ENCODE measurements at regions not wholly inside any gene's neighbourhood (a gene's known extent, or its start where the extent isn't known, plus 50 kb on each side); places are given as distances from the start of the nearest gene placed in this dataset.

DNA sequence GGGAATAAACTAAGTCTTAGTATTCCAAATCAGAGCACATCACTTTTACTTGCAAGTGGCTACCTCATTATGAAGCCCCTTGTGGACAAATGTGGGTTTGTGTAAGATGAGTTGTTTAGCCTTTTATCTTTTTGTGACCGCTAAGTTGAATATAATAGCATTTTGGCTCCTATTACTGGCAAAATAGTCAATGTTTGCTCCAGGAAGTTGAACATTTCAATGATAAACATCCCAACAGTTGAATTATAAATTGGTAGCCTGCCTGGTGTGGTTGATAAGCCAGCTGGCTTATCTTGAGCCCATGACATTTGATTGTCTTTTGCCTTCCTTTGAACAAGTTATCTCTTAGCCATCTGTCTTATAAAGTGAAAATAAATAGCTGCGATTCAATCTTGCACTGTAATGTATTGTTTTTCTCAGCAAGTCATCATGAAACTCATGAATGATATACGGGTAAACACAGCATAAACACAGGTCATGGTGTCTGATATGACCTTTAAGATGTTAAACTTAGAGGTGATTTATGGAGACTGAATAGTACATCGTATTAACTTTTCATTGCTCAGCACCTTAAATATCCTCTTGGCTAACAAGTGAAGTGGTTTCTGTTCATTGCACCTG, 338.4 kb downstream of the SOCS6 start:
- H3K36me3 ChIP-seq (replicated peaks in 1 of 2; ENCODE audit: control insufficient read depth in 1 of 2, insufficient read depth in 2 of 2, low read length in 2 of 2): no peaks in the 10 kb centered on the region
- whole genome bisulfite sequencing (ENCODE audit: low lambda C conversion rate): 47% methylated on average over 4 of the region's 4 CpGs
- no peak overlapping the region for H2AFZ ChIP-seq (ENCODE audit: low read length)
- H3K9me3 ChIP-seq (ENCODE audit: low read length): no peaks in the 10 kb centered on the region
- H3K27me3 ChIP-seq (ENCODE audit: control insufficient read depth in 1 of 2, insufficient read depth in 2 of 2, low read length in 2 of 2): no peaks in the 10 kb centered on the region
- no peak overlapping the region for H3K4me2 ChIP-seq (ENCODE audit: low read depth, low read length)
- H3K4me3 ChIP-seq (replicated peaks in 1 of 3; ENCODE audit: insufficient read depth in 1 of 3, low read depth in 2 of 3, low read length in 3 of 3): no peak overlapping the region
- TF ChIP-seq SATB2 (CRISPR knock-in tag; IDR thresholded peaks at IDR 0.05) (no peak), ISL2 (CRISPR knock-in tag; IDR thresholded peaks at IDR 0.05) (no peak), ZFP82 (CRISPR knock-in tag; IDR thresholded peaks at IDR 0.05; ENCODE audit: borderline replicate concordance) (no peak), ZNF615 (CRISPR knock-in tag; IDR thresholded peaks at IDR 0.05; ENCODE audit: borderline replicate concordance) (no peak)
- TF ChIP-seq, protein P1, sequence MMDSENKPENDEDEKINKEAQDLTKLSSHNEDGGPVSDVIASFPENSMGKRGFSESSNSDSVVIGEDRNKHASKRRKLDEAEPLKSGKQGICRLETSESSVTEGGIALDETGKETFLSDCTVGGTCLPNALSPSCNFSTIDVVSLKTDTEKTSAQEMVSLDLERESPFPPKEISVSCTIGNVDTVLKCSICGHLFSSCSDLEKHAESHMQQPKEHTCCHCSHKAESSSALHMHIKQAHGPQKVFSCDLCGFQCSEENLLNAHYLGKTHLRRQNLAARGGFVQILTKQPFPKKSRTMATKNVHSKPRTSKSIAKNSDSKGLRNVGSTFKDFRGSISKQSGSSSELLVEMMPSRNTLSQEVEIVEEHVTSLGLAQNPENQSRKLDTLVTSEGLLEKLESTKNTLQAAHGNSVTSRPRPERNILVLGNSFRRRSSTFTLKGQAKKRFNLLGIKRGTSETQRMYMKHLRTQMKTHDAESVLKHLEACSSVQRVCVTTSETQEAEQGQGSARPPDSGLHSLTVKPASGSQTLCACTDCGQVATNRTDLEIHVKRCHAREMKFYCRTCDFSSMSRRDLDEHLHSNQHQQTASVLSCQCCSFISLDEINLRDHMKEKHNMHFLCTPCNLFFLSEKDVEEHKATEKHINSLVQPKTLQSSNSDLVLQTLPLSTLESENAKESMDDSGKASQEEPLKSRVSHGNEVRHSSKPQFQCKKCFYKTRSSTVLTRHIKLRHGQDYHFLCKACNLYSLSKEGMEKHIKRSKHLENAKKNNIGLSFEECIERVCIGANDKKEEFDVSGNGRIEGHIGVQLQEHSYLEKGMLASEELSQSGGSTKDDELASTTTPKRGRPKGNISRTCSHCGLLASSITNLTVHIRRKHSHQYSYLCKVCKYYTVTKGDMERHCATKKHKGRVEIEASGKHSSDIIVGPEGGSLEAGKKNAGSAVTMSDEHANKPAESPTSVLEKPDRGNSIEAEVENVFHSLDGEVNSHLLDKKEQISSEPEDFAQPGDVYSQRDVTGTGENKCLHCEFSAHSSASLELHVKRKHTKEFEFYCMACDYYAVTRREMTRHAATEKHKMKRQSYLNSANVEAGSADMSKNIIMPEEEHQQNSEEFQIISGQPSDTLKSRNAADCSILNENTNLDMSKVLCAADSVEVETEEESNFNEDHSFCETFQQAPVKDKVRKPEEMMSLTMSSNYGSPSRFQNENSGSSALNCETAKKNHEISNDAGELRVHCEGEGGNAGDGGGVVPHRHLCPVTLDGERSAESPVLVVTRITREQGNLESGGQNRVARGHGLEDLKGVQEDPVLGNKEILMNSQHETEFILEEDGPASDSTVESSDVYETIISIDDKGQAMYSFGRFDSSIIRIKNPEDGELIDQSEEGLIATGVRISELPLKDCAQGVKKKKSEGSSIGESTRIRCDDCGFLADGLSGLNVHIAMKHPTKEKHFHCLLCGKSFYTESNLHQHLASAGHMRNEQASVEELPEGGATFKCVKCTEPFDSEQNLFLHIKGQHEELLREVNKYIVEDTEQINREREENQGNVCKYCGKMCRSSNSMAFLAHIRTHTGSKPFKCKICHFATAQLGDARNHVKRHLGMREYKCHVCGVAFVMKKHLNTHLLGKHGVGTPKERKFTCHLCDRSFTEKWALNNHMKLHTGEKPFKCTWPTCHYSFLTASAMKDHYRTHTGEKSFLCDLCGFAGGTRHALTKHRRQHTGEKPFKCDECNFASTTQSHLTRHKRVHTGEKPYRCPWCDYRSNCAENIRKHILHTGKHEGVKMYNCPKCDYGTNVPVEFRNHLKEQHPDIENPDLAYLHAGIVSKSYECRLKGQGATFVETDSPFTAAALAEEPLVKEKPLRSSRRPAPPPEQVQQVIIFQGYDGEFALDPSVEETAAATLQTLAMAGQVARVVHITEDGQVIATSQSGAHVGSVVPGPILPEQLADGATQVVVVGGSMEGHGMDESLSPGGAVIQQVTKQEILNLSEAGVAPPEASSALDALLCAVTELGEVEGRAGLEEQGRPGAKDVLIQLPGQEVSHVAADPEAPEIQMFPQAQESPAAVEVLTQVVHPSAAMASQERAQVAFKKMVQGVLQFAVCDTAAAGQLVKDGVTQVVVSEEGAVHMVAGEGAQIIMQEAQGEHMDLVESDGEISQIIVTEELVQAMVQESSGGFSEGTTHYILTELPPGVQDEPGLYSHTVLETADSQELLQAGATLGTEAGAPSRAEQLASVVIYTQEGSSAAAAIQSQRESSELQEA (CRISPR knock-in tag; IDR thresholded peaks at IDR 0.05; ENCODE audit: not compliant biosample characterization): no peak
- TF ChIP-seq, protein P2, sequence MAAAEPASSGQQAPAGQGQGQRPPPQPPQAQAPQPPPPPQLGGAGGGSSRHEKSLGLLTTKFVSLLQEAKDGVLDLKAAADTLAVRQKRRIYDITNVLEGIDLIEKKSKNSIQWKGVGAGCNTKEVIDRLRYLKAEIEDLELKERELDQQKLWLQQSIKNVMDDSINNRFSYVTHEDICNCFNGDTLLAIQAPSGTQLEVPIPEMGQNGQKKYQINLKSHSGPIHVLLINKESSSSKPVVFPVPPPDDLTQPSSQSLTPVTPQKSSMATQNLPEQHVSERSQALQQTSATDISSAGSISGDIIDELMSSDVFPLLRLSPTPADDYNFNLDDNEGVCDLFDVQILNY (CRISPR knock-in tag; conservative IDR thresholded peaks at IDR 0.05): no peak
- TF ChIP-seq, protein P3, sequence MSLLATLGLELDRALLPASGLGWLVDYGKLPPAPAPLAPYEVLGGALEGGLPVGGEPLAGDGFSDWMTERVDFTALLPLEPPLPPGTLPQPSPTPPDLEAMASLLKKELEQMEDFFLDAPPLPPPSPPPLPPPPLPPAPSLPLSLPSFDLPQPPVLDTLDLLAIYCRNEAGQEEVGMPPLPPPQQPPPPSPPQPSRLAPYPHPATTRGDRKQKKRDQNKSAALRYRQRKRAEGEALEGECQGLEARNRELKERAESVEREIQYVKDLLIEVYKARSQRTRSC (CRISPR knock-in tag; IDR thresholded peaks at IDR 0.05; ENCODE audit: low read depth): no peak
- TF ChIP-seq, protein P4, sequence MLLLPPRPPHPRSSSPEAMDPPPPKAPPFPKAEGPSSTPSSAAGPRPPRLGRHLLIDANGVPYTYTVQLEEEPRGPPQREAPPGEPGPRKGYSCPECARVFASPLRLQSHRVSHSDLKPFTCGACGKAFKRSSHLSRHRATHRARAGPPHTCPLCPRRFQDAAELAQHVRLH (CRISPR knock-in tag; IDR thresholded peaks at IDR 0.05; ENCODE audit: borderline replicate concordance, low read depth): no peak
- no peaks in the 10 kb centered on the region for H3K4me1 ChIP-seq (ENCODE audit: insufficient read depth, low read length)
- FAIRE-seq (no peak), DNase-seq (ENCODE audit: low spot score) (no peak), ATAC-seq (no peak)
- H4K20me1 ChIP-seq (ENCODE audit: insufficient read depth, low read length): no peaks in the 10 kb centered on the region
- no peak overlapping the region for H3K27ac ChIP-seq (ENCODE audit: extremely low read length, insufficient read depth, low read length)
- CTCF ChIA-PET (ENCODE audit: low intra/inter-chr PET ratio, low total read pairs): no interaction called here
- no TSS peak for BruUV-seq (replicated peaks)
- POLR2A ChIA-PET: no interaction called here
- in situ Hi-C loops (cut with HindIII; ENCODE audit: extremely low pct_ligation_motif_present, low pct_unique_long_range_greater_than_20kb) (no loop called here), intact Hi-C loops (cut with micrococcal nuclease; ENCODE audit: unreplicated experiment) (no loop called here)
- H3K9ac ChIP-seq (ENCODE audit: insufficient read depth, low read depth, low read length): no peak overlapping the region
- no peaks in the 10 kb centered on the region for H3K79me2 ChIP-seq (ENCODE audit: insufficient read depth, low read length)

Measured in HepG2 (cell line).